Activated CD4-positive, alpha-beta T cell treated with anti-CD3 and anti-CD28 coated beads for 36 hours (primary cell): ENCODE measurements at regions not wholly inside any gene's neighbourhood (a gene's known extent, or its start where the extent isn't known, plus 50 kb on each side); places are given as distances from the start of the nearest gene placed in this dataset.

ENCODE experiments used
- ATAC-seq: fragments of 200-7000 bp; cut with Tn5 transposase; one replicate; pipeline ENCODE4 v1.10.0; 2021; ENCODE audit warnings: mild to moderate bottlenecking, moderate library complexity
- CTCF ChIA-PET: fragments of 350-600 bp; sonication (Branson Sonifier 250); formaldehyde crosslinking; loops from one replicate; lab custom pipeline; 2021; ENCODE audit warnings: antibody characterized with exemption; lab: Charles Lee
- POLR2A ChIA-PET: fragments of 350-600 bp; sonication (Branson Sonifier 250); formaldehyde crosslinking; loops from one replicate; lab custom pipeline; 2021; ENCODE audit warnings: antibody characterized with exemption, inconsistent platforms; lab: Charles Lee
- DNase-seq: peaks from one replicate; pipeline ENCODE4 v3.0.0-alpha.2; 2020
- H3K27ac Mint-ChIP-seq: one replicate; pipeline ENCODE4 v1.8.0; 2021; ENCODE audit warnings: mixed read lengths
- H3K27me3 Mint-ChIP-seq: one replicate; pipeline ENCODE4 v1.8.0; 2021; ENCODE audit warnings: mixed read lengths
- H3K36me3 Mint-ChIP-seq: one replicate; pipeline ENCODE4 v1.8.0; 2021; ENCODE audit warnings: low read depth, mixed read lengths
- H3K4me1 Mint-ChIP-seq: one replicate; pipeline ENCODE4 v1.8.0; 2021; ENCODE audit warnings: mixed read lengths
- H3K4me3 Mint-ChIP-seq: one replicate; pipeline ENCODE4 v1.8.0; 2021; ENCODE audit warnings: mild to moderate bottlenecking, moderate library complexity, mixed read lengths
- H3K9me3 Mint-ChIP-seq: one replicate; pipeline ENCODE4 v1.8.0; 2021; ENCODE audit warnings: low read depth, mixed read lengths
- intact Hi-C, 2 experiments: fragments of 100-400 bp; cut with DNase I in 1 of 2; cut with micrococcal nuclease in 1 of 2; formaldehyde crosslinking; loops; one replicate each; pipeline versions ENCODE4 v1.14.2 to v1.15.1; 2022 to 2024; cut with DNase I, micrococcal nuclease

DNA sequence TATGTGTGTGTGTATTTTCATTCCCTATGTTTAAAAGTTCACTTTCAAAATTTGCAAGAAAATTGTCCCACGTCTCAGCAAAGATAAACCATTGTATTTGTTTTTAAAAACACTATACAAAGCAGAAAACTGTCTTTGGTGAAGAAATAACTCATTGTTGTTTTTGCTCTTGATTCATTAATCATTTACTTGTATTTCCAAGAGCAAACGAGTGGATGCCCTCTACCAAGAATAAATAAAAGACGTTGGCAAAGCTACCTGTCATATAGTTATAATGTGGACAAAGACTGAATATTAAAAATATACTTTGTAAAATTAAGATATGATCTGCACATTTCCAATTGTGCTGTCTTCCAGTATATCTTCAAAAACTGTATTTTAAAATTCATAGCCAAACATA lies 210.9 kb upstream of the NDST3 start:
- no peaks in the 10 kb centered on the region for H3K27me3 Mint-ChIP-seq
- no peak overlapping the region for H3K4me3 Mint-ChIP-seq
- ATAC-seq, result no peak
- H3K4me1 Mint-ChIP-seq, result no peaks in the 10 kb centered on the region
- H3K27ac Mint-ChIP-seq, result no peak overlapping the region
- H3K36me3 Mint-ChIP-seq, result no peaks in the 10 kb centered on the region
- intact Hi-C loops, result no loop called here
- no peak for DNase-seq
- ChIA-PET CTCF (no interaction called here), POLR2A (no interaction called here)
- H3K9me3 Mint-ChIP-seq, result no peaks in the 10 kb centered on the region

DNA sequence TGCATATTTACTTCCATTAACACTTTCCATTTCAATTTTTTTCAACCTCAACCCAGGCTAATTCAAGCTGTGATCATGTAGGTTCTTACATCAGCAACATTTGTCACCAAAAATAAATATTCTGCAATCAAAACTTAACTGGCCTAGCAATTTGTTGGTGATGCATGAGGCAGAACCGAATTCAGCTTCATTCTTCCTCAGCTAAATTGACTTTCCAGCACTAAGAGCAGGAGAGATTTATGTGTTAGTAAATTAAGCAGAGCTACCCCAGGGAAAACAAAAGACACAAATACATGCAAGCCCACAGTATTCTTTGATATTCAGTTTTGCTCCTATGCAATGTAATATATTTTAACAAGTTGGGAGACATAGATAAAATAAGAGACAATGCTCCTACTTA lies 208.7 kb upstream of the NDST3 start:
- Mint-ChIP-seq H3K36me3 (no peaks in the 10 kb centered on the region), H3K27ac (no peak overlapping the region), H3K9me3 (no peaks in the 10 kb centered on the region), H3K4me1 (no peaks in the 10 kb centered on the region), H3K4me3 (no peak overlapping the region), H3K27me3 (no peaks in the 10 kb centered on the region)
- intact Hi-C loops, result no loop called here
- ChIA-PET POLR2A (no interaction called here), CTCF (no interaction called here)
- ATAC-seq (no peak), DNase-seq (no peak)

DNA sequence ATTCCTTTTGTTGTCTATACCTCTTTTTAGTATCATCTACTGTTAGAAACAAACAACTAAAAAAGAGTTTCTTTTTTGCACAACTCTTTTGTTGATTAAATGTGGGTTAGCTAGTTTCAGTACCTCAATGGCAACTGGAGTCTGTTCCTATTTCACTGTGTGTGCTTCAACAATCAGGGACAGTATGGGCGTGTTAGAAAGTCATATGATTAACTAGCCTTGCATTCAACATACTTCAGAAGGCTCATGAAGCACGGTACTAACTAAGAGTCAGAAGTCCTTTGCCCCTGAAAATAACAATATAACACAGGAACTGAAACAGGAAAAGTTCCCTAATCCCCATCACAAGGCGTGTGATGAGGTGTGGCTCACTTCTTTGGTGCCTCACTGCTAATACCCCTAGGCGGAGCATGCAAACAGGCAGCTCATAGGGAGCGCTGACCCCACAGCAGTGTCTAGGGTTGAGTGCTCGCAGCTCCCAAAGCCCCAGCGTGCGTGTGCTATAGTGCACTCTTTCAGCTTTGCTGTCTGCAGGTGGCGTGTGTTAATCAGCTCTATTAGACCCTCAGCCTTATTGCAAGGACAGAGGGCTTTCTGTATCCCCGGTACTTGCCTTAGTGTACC lies 203.1 kb upstream of the NDST3 start:
- H3K27me3 Mint-ChIP-seq, result no peaks in the 10 kb centered on the region

DNA sequence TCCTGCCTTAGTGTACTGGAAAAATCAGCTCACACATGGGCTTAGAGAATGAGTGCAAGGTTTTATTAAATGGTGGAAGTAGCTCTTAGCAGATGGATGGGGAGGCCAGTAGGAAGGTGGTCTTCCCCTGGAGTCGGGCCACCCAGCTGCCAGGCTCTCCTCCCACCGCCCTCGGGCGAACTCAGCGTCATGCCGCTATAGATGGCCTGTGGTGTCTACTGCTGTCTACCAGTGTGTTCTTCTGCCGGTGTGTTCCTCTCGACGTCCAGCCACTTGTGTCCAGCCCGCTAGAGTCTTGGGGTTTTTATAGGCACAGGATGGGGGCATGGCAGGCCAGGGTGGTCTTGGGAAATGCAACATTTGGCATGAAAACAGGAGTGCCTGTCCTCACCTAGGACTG lies 198.7 kb upstream of the NDST3 start:
- Mint-ChIP-seq H3K36me3 (no peaks in the 10 kb centered on the region), H3K4me3 (no peak overlapping the region), H3K9me3 (peaks cover 2% of the 10 kb centered on the region), H3K27me3 (no peaks in the 10 kb centered on the region), H3K4me1 (no peaks in the 10 kb centered on the region), H3K27ac (no peak overlapping the region)
- ChIA-PET CTCF (no interaction called here), POLR2A (no interaction called here)
- ATAC-seq (no peak), DNase-seq (no peak)
- intact Hi-C loops, result no loop called here

More for the DNA sequence above, 203.1 kb upstream of the NDST3 start:
- Mint-ChIP-seq H3K36me3 (no peaks in the 10 kb centered on the region), H3K4me3 (no peak overlapping the region), H3K27ac (no peak overlapping the region), H3K9me3 (peaks cover 2% of the 10 kb centered on the region), H3K4me1 (no peaks in the 10 kb centered on the region)
- ChIA-PET CTCF (interaction anchor here (0.7 kb wide), 1 partner anchor 14 kb away, joined by 3 read pairs; no protein-coding TSS in a partner anchor), POLR2A (no interaction called here)
- no peak for DNase-seq
- intact Hi-C loops, result no loop called here
- no peak for ATAC-seq

DNA sequence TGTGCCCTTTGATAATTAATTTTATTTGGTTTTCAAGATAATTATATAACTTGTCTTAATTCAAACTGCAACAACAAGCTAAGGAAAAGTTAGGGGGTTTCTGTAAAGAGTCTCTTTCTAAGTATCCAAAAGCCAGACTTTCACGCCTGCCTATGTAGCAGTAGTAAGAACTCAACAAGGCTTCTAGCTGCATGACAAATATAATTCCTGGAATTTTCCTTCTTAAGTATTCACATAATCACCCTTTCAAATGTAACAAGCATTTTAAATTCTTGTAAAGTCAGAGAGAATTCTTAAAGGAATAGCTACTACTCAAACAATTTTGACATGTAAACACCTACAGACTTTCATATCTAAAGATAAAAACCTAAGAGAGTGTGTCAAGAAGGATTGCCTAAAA lies 189.7 kb upstream of the NDST3 start:
- ATAC-seq (no peak), DNase-seq (no peak)
- no peaks in the 10 kb centered on the region for H3K27me3 Mint-ChIP-seq
- no peak overlapping the region for H3K4me3 Mint-ChIP-seq
- POLR2A ChIA-PET, result no interaction called here
- intact Hi-C loops, result no loop called here
- CTCF ChIA-PET, result interaction anchor here (1.0 kb wide), 1 partner anchor 13 kb away, joined by 3 read pairs; no protein-coding TSS in a partner anchor
- H3K27ac Mint-ChIP-seq, result no peak overlapping the region
- H3K9me3 Mint-ChIP-seq, result peaks cover 9% of the 10 kb centered on the region
- no peaks in the 10 kb centered on the region for H3K36me3 Mint-ChIP-seq
- no peaks in the 10 kb centered on the region for H3K4me1 Mint-ChIP-seq

DNA sequence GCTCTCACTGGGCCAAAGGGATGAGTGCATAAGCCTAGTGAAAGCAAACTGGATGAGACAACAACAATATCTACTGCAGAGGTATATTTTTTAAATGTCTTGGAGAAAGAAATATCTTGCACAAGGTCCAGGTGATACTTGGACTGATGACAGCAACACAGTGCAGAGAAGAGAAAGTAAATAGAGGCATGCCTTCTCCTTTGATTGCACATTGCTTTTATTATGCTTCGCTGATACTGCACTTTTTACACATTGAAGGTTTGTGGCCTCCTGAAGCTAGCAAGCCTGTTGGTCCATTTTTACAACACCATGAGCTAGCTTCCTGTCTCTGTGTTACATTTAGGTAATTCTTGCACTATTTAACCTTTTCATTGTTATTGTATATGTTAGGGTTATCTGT lies 189.0 kb upstream of the NDST3 start:
- Mint-ChIP-seq H3K9me3 (peaks cover 16% of the 10 kb centered on the region), H3K27me3 (no peaks in the 10 kb centered on the region), H3K36me3 (no peaks in the 10 kb centered on the region), H3K4me3 (no peak overlapping the region), H3K27ac (no peak overlapping the region), H3K4me1 (no peaks in the 10 kb centered on the region)
- CTCF ChIA-PET, result interaction anchor here (0.6 to 1.0 kb wide), 2 partner anchors 13 to 14 kb away, joined by 3 read pairs; no protein-coding TSS in a partner anchor
- DNase-seq (no peak), ATAC-seq (no peak)
- intact Hi-C loops, result no loop called here
- POLR2A ChIA-PET, result no interaction called here

GRCh38 chr4:117847849-117848248 lies 186.4 kb upstream of the NDST3 start:
- intact Hi-C loops, result no loop called here
- no peak for DNase-seq
- no peak overlapping the region for H3K4me3 Mint-ChIP-seq
- no peaks in the 10 kb centered on the region for H3K36me3 Mint-ChIP-seq
- no peak for ATAC-seq
- CTCF ChIA-PET, result no interaction called here
- no peak overlapping the region for H3K27ac Mint-ChIP-seq
- H3K27me3 Mint-ChIP-seq, result no peaks in the 10 kb centered on the region
- POLR2A ChIA-PET, result no interaction called here
- no peaks in the 10 kb centered on the region for H3K4me1 Mint-ChIP-seq
- H3K9me3 Mint-ChIP-seq, result peaks cover 22% of the 10 kb centered on the region

- ChIA-PET CTCF (no interaction called here), POLR2A (no interaction called here)
- Mint-ChIP-seq H3K4me1 (no peaks in the 10 kb centered on the region), H3K4me3 (no peak overlapping the region), H3K9me3 (peaks cover 2% of the 10 kb centered on the region), H3K27me3 (no peaks in the 10 kb centered on the region), H3K27ac (no peak overlapping the region), H3K36me3 (no peaks in the 10 kb centered on the region)
- no peak for ATAC-seq
- DNase-seq, result no peak
- intact Hi-C loops, result no loop called here
Measured at GRCh38 chr4:117868201-117868600, 166.1 kb upstream of the NDST3 start.

- no peak for ATAC-seq
- no peaks in the 10 kb centered on the region for H3K27me3 Mint-ChIP-seq
- DNase-seq, result no peak
- ChIA-PET CTCF (no interaction called here), POLR2A (no interaction called here)
- intact Hi-C loops, result no loop called here
- no peaks in the 10 kb centered on the region for H3K36me3 Mint-ChIP-seq
- no peak overlapping the region for H3K27ac Mint-ChIP-seq
- H3K4me3 Mint-ChIP-seq, result no peak overlapping the region
- H3K4me1 Mint-ChIP-seq, result no peaks in the 10 kb centered on the region
- H3K9me3 Mint-ChIP-seq, result no peaks in the 10 kb centered on the region
Measured at GRCh38 chr4:117873779-117874178, 160.5 kb upstream of the NDST3 start.

- Mint-ChIP-seq H3K9me3 (no peaks in the 10 kb centered on the region), H3K36me3 (no peaks in the 10 kb centered on the region), H3K27me3 (no peaks in the 10 kb centered on the region), H3K4me3 (no peak overlapping the region), H3K4me1 (no peaks in the 10 kb centered on the region), H3K27ac (no peak overlapping the region)
- POLR2A ChIA-PET, result no interaction called here
- intact Hi-C loops, result no loop called here
- CTCF ChIA-PET, result no interaction called here
- ATAC-seq, result no peak
- no peak for DNase-seq
Measured at GRCh38 chr4:117874216-117874615, 160.1 kb upstream of the NDST3 start.

DNA sequence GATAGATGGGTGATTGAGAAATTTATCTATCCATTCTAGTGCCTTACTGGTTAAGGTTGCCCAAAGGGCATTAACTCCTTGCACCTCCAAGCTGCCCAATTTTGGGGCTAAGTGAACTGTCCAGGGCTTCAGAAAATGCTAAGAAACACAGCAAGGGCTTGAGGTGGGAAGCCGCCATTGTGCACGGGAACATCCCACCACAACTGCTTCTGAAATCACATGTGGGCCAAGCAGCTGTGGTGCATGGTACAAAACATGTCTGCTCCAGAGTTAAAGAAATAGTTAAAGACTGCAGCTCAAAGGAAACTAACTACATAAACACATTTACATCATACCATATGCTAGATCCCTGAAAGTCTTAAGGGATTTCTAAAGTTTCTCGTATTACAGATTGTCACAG lies 144.3 kb upstream of the NDST3 start:
- Mint-ChIP-seq H3K4me3 (no peak overlapping the region), H3K27ac (no peak overlapping the region), H3K9me3 (peaks cover 3% of the 10 kb centered on the region), H3K36me3 (no peaks in the 10 kb centered on the region), H3K27me3 (no peaks in the 10 kb centered on the region), H3K4me1 (no peaks in the 10 kb centered on the region)
- intact Hi-C loops, result no loop called here
- DNase-seq (no peak), ATAC-seq (no peak)
- POLR2A ChIA-PET, result no interaction called here
- CTCF ChIA-PET, result no interaction called here

DNA sequence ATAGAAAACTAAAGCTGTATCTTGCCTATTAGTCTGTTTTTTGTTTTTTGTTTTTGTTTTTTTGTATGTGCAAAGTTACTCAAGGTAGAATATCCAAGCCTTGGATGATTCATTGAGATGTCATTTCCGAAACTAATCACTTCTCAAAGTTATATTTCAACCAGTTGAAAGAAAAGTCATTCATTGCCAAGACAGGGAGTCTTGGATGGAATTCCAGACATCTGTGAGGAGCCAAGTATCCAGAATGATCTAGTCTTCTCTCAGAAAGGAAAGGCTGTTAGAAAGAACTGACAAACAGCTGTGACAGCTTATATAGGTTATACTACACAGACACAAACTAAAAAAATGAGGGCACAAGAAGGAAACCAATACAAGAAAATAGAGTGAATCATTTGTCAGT lies 141.1 kb upstream of the NDST3 start:
- Mint-ChIP-seq H3K36me3 (no peaks in the 10 kb centered on the region), H3K4me3 (no peak overlapping the region), H3K27me3 (no peaks in the 10 kb centered on the region), H3K27ac (no peak overlapping the region), H3K9me3 (no peaks in the 10 kb centered on the region), H3K4me1 (no peaks in the 10 kb centered on the region)
- no peak for ATAC-seq
- DNase-seq, result no peak
- intact Hi-C loops, result no loop called here
- POLR2A ChIA-PET, result no interaction called here
- CTCF ChIA-PET, result interaction anchor here (0.6 kb wide), 1 partner anchor 110 kb away, joined by 3 read pairs; no protein-coding TSS in a partner anchor
